PC-9 (cell line): ENCODE measurements at regions not wholly inside any gene's neighbourhood (a gene's known extent, or its start where the extent isn't known, plus 50 kb on each side); places are given as distances from the start of the nearest gene placed in this dataset.
"Not testable (repeated sequence)": the region's sequence is repeated elsewhere in the genome, so short reads cannot be mapped to it uniquely, and the experiment has no call there.

ENCODE experiments used
- BruUV-seq: library from RNA; stranded (reverse); fragments of 400-500 nt; replicated peaks from 2 replicates; lab custom pipeline; 2021; lab: Mats Ljungman, UMichigan
- CTCF ChIA-PET: fragments of 300-600 bp; sonication (Branson Sonifier 250); formaldehyde crosslinking; loops from one replicate; lab custom pipeline; 2022; ENCODE audit warnings: antibody characterized with exemption; lab: Charles Lee
- POLR2A ChIA-PET: fragments of 300-600 bp; sonication (Branson Sonifier 250); formaldehyde crosslinking; loops from one replicate; lab custom pipeline; 2022; ENCODE audit warnings: antibody characterized with exemption; ENCODE audit not compliant: unreplicated experiment; lab: Charles Lee
- DNase-seq, 2 experiments: peaks; one replicate each; pipeline versions ENCODE4 v3.0.0 to v3.0.0-alpha.2; 2015 to 2022; ENCODE audit warnings: mixed read lengths in 1 of 2
- H2AFZ ChIP-seq: fragments of 200-600 bp; sonication (generic); 2 replicates; pipeline ENCODE4 v1.8.1; 2017; ENCODE audit warnings: antibody characterized with exemption
- H3F3A ChIP-seq: fragments of 200-600 bp; sonication (generic); 2 replicates; pipeline ENCODE4 v1.8.1; 2017; ENCODE audit warnings: antibody characterized with exemption, mild to moderate bottlenecking, low read depth; ENCODE audit not compliant: insufficient read depth
- H3K27ac ChIP-seq: fragments of 200-600 bp; sonication (generic); 2 replicates; pipeline ENCODE4 v1.6.1; 2016; ENCODE audit warnings: mixed run types
- H3K27me3 ChIP-seq: fragments of 200-600 bp; sonication (generic); 2 replicates; pipeline ENCODE4 v1.6.1; 2016; ENCODE audit warnings: low read depth, mixed run types; ENCODE audit not compliant: insufficient read depth
- H3K36me3 ChIP-seq: fragments of 200-600 bp; sonication (generic); 2 replicates; pipeline ENCODE4 v1.6.1; 2016; ENCODE audit warnings: low read depth, mixed run types
- H3K4me1 ChIP-seq: fragments of 200-600 bp; sonication (generic); replicated peaks from 2 replicates; pipeline ENCODE4 v1.6.1; 2016; ENCODE audit warnings: mixed run types; ENCODE audit not compliant: insufficient read depth
- H3K4me2 ChIP-seq: fragments of 200-600 bp; sonication (generic); 2 replicates; pipeline ENCODE4 v1.6.1; 2017; ENCODE audit warnings: mixed run types
- H3K4me3 ChIP-seq: fragments of 200-600 bp; sonication (generic); 2 replicates; pipeline ENCODE4 v1.6.1; 2016; ENCODE audit warnings: mixed run types
- H3K79me2 ChIP-seq: fragments of 200-600 bp; sonication (generic); 2 replicates; pipeline ENCODE4 v1.6.1; 2017; ENCODE audit warnings: low read depth, mixed run types
- H3K9me2 ChIP-seq: fragments of 200-600 bp; sonication (generic); 2 replicates; pipeline ENCODE4 v1.8.1; 2017; ENCODE audit warnings: mild to moderate bottlenecking; ENCODE audit not compliant: insufficient read depth
- H3K9me3 ChIP-seq: fragments of 200-600 bp; sonication (generic); 2 replicates; pipeline ENCODE4 v1.8.1; 2016; ENCODE audit warnings: low read depth; ENCODE audit not compliant: insufficient read depth
- H4K20me1 ChIP-seq: fragments of 200-600 bp; sonication (generic); 2 replicates; pipeline ENCODE4 v1.8.1; 2017; ENCODE audit not compliant: insufficient read depth
- EZH2 ChIP-seq: fragments of 200-600 bp; sonication (generic); IDR thresholded peaks from 2 replicates; pipeline ENCODE4 v1.8.0; 2017; ENCODE audit warnings: antibody characterized with exemption, low read depth
- intact Hi-C: fragments of 100-400 bp; cut with micrococcal nuclease; formaldehyde crosslinking; loops from one replicate; pipeline ENCODE4 v1.10.0; 2022; ENCODE audit not compliant: unreplicated experiment
- TF ChIP-seq, protein P1 (sequence below): fragments of 200-600 bp; sonication (generic); conservative IDR thresholded peaks from 2 replicates; pipeline ENCODE4 v1.6.1; 2017; ENCODE audit warnings: mixed run types, antibody characterized with exemption, mild to moderate bottlenecking, moderate library complexity

DNA sequence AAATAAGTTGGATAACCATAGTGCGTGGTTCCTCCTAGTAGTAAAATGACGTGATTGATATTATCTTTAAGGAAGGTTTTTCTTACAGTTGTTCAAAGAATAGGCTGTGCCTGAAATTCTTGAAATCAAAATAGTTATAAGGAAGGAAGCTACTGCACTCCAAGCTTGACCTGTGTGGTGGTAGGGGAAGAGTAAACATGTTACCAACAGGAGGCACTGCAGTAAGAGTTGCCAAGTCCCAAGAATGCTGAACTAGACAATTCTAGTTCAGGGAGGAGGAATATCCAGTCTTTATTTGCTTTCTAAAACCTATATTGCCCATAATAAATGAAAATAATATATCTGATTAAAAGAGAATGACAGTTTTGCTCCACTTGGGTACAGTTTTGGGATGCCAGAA is 764.5 kb downstream of the TMTC2 start:
- H3F3A ChIP-seq, result no peaks in the 10 kb centered on the region
- H3K36me3 ChIP-seq, result no peaks in the 10 kb centered on the region
- no peaks in the 10 kb centered on the region for H3K4me1 ChIP-seq
- ChIA-PET POLR2A (no interaction called here), CTCF (no interaction called here)
- no peaks in the 10 kb centered on the region for H3K79me2 ChIP-seq
- H3K4me2 ChIP-seq, result no peak overlapping the region
- no TSS peak for BruUV-seq
- intact Hi-C loops, result no loop called here
- no peaks in the 10 kb centered on the region for H3K27me3 ChIP-seq
- no peak overlapping the region for H2AFZ ChIP-seq
- H3K4me3 ChIP-seq, result no peak overlapping the region
- H3K9me3 ChIP-seq, result no peaks in the 10 kb centered on the region; the same call in 1 of the 2 replicates
- H3K27ac ChIP-seq, result no peak overlapping the region
- TF ChIP-seq EZH2, result no peak
- TF ChIP-seq, protein P1, sequence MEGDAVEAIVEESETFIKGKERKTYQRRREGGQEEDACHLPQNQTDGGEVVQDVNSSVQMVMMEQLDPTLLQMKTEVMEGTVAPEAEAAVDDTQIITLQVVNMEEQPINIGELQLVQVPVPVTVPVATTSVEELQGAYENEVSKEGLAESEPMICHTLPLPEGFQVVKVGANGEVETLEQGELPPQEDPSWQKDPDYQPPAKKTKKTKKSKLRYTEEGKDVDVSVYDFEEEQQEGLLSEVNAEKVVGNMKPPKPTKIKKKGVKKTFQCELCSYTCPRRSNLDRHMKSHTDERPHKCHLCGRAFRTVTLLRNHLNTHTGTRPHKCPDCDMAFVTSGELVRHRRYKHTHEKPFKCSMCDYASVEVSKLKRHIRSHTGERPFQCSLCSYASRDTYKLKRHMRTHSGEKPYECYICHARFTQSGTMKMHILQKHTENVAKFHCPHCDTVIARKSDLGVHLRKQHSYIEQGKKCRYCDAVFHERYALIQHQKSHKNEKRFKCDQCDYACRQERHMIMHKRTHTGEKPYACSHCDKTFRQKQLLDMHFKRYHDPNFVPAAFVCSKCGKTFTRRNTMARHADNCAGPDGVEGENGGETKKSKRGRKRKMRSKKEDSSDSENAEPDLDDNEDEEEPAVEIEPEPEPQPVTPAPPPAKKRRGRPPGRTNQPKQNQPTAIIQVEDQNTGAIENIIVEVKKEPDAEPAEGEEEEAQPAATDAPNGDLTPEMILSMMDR, result no peak
- H4K20me1 ChIP-seq, result no peaks in the 10 kb centered on the region
- DNase-seq, result no peak
- no peaks in the 10 kb centered on the region for H3K9me2 ChIP-seq

DNA sequence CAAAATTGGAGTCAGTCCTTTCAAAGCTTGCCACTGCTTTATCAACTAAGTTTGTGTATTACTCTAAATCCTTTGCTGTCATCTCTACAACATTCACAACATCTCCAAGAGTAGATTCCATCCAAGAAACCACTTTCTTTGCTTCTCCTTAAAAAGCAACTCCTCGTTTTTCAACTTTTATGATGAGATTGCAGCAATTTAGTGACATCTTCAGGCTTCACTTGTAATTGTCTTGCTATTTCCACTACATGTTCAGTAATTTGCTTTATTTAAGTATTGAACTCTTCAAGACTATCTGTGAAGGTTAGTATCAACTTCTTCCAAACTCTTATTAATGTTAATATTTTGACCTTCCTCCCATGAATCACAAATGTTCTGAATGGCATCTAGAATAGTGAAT is 747.9 kb downstream of the TMTC2 start:
- ChIA-PET POLR2A (no interaction called here), CTCF (no interaction called here)
- TF ChIP-seq, protein P1, result no peak
- TF ChIP-seq EZH2, result no peak
- Histone ChIP-seq H3K9me3 (no peaks in the 10 kb centered on the region), H3K27me3 (no peaks in the 10 kb centered on the region), H3K4me1 (no peaks in the 10 kb centered on the region), H2AFZ (no peak overlapping the region), H3K79me2 (no peaks in the 10 kb centered on the region), H3K36me3 (no peaks in the 10 kb centered on the region), H4K20me1 (no peaks in the 10 kb centered on the region), H3F3A (no peaks in the 10 kb centered on the region), H3K9me2 (no peaks in the 10 kb centered on the region), H3K27ac (no peak overlapping the region), H3K4me2 (no peak overlapping the region), H3K4me3 (no peak overlapping the region)
- intact Hi-C loops, result no loop called here
- no TSS peak for BruUV-seq
- DNase-seq, result no peak

DNA sequence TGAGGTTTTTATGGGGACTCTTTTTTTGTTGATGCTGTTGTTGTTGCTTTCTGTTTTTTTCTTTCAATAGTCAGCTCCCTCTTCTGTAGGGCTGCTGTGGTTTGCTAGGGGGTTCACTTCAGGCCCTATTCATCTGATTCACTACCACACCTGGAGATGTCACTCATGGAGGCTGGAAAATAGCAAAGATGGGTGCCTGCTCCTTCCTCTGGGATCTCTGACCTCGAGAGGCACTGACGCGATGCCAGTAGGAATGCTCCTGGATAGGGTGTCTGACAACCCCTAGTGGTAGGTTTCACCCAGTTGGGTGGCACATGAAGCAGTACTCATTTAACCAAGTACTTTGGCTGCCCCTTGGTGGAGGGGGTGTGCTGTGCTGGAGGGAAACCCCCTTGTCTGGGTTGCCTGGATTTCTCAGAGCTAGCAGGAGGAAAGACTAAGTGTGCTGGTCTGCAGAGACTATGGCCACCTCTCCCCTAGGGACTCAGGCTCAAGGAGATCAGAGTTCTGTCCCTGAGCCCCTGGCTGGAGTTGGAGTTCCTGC is 745.5 kb downstream of the TMTC2 start:
- intact Hi-C loops, result no loop called here
- no peaks in the 10 kb centered on the region for H3K36me3 ChIP-seq
- H3K27ac ChIP-seq, result no peak overlapping the region
- no peaks in the 10 kb centered on the region for H3K79me2 ChIP-seq
- H3F3A ChIP-seq, result no peaks in the 10 kb centered on the region
- no peaks in the 10 kb centered on the region for H3K9me3 ChIP-seq
- no peaks in the 10 kb centered on the region for H3K27me3 ChIP-seq
- no peaks in the 10 kb centered on the region for H3K9me2 ChIP-seq
- no peaks in the 10 kb centered on the region for H3K4me1 ChIP-seq
- DNase-seq, result no peak
- ChIA-PET POLR2A (no interaction called here), CTCF (no interaction called here)
- BruUV-seq, result no TSS peak
- no peak overlapping the region for H3K4me2 ChIP-seq
- TF ChIP-seq, protein P1, result no peak
- no peak overlapping the region for H2AFZ ChIP-seq
- H4K20me1 ChIP-seq, result no peaks in the 10 kb centered on the region
- no peak overlapping the region for H3K4me3 ChIP-seq

DNA sequence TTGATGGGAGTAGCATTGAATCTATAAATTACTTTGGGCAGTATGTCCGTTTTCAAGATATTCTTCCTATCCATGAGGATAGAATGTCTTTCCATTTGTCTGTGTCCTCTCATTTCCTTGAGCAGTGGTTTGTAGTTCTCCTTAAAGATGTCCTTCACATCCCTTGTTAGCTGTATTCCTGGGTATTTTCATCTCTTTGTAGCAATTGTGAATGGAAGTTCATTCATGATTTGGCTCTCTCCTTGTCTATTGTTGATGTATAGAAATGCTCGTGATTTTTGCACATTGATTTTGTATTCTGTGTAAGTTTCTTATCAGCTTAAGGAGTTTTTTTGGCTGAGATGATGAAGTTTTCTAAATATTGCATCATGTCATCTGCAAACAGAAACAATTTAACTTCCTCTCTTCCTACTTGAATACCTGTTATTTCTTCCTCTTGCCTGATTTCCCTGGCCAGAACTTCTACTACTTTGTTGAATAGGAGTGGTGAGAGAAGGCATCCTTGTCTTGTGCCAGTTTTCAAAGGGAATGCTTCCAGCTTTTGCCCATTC is 741.0 kb downstream of the TMTC2 start:
- DNase-seq, intact Hi-C loops: not testable (repeated sequence)

More for the DNA sequence above, 741.0 kb downstream of the TMTC2 start:
- CTCF ChIA-PET, result interaction anchor here (0.6 kb wide), 1 partner anchor 762 kb away, joined by 9 read pairs; no protein-coding TSS in a partner anchor
- POLR2A ChIA-PET, H2AFZ ChIP-seq, H3K9me3 ChIP-seq, H3K79me2 ChIP-seq, H3K4me1 ChIP-seq, H3K27me3 ChIP-seq, H3K4me3 ChIP-seq, H3K36me3 ChIP-seq, H3F3A ChIP-seq, BruUV-seq, H3K27ac ChIP-seq, H4K20me1 ChIP-seq, H3K4me2 ChIP-seq, H3K9me2 ChIP-seq: not testable (repeated sequence)
